Parathyroid adenoma (tissue), 2 donors: ENCODE measurements at regions not wholly inside any gene's neighbourhood (a gene's known extent, or its start where the extent isn't known, plus 50 kb on each side); places are given as distances from the start of the nearest gene placed in this dataset.

Experiments used
- H2AFZ ChIP-seq: fragments of 300-600 bp; sonication (generic); one replicate; pipeline ENCODE4 v1.7.0; 2017; ENCODE audit warnings: antibody characterized with exemption, mild to moderate bottlenecking
- H3K27ac ChIP-seq: fragments of 300-600 bp; sonication (generic); one replicate; pipeline ENCODE4 v1.7.0; 2017
- H3K27me3 ChIP-seq: fragments of 300-600 bp; sonication (generic); one replicate; pipeline ENCODE4 v1.7.0; 2017; ENCODE audit warnings: low read length; ENCODE audit not compliant: control insufficient read depth, insufficient read depth
- H3K36me3 ChIP-seq: fragments of 300-600 bp; sonication (generic); one replicate; pipeline ENCODE4 v1.7.0; 2017; ENCODE audit warnings: low read length; ENCODE audit not compliant: control insufficient read depth, insufficient read depth
- H3K4me1 ChIP-seq: fragments of 300-600 bp; sonication (generic); one replicate; pipeline ENCODE4 v1.7.0; 2017; ENCODE audit warnings: control low read depth
- H3K4me2 ChIP-seq: fragments of 300-600 bp; sonication (generic); one replicate; pipeline ENCODE4 v1.7.0; 2017; ENCODE audit warnings: low read length
- H3K4me3 ChIP-seq: fragments of 300-600 bp; sonication (generic); one replicate; pipeline ENCODE4 v1.7.0; 2017; ENCODE audit warnings: low read depth, low read length
- H3K79me2 ChIP-seq: fragments of 300-600 bp; sonication (generic); one replicate; pipeline ENCODE4 v1.7.0; 2017; ENCODE audit warnings: control low read depth
- H3K9ac ChIP-seq: fragments of 300-600 bp; sonication (generic); one replicate; pipeline ENCODE4 v1.7.0; 2017; ENCODE audit warnings: mild to moderate bottlenecking
- H3K9me3 ChIP-seq: fragments of 300-600 bp; sonication (generic); one replicate; pipeline ENCODE4 v1.7.0; 2017; ENCODE audit warnings: low read length; ENCODE audit not compliant: control insufficient read depth
- CTCF ChIP-seq: fragments of 300-600 bp; sonication (generic); IDR thresholded peaks from one replicate; pipeline ENCODE4 v1.7.0; 2017; ENCODE audit warnings: antibody characterized with exemption, mild to moderate bottlenecking
- donor health status: primary hyperparathyroidism.

GRCh38 chr5:130743092-130743491, 422.0 kb downstream of the HINT1 start:
- no peaks in the 10 kb centered on the region for H3K27me3 ChIP-seq
- no peak overlapping the region for H3K4me2 ChIP-seq
- H3K27ac ChIP-seq: no peak overlapping the region
- no peaks in the 10 kb centered on the region for H3K36me3 ChIP-seq
- H3K4me3 ChIP-seq: no peak overlapping the region
- no peaks in the 10 kb centered on the region for H3K4me1 ChIP-seq
- no peak overlapping the region for H2AFZ ChIP-seq
- no peak for TF ChIP-seq CTCF
- no peaks in the 10 kb centered on the region for H3K9me3 ChIP-seq
- no peak overlapping the region for H3K9ac ChIP-seq
- no peaks in the 10 kb centered on the region for H3K79me2 ChIP-seq

GRCh38 chr5:130740047-130740569, 424.9 kb downstream of the HINT1 start:
- H3K79me2 ChIP-seq: no peaks in the 10 kb centered on the region
- no peak overlapping the region for H2AFZ ChIP-seq
- H3K4me3 ChIP-seq: no peak overlapping the region
- no peaks in the 10 kb centered on the region for H3K27me3 ChIP-seq
- no peaks in the 10 kb centered on the region for H3K9me3 ChIP-seq
- no peak for TF ChIP-seq CTCF
- no peak overlapping the region for H3K27ac ChIP-seq
- H3K36me3 ChIP-seq: no peaks in the 10 kb centered on the region
- H3K4me1 ChIP-seq: no peaks in the 10 kb centered on the region
- no peak overlapping the region for H3K4me2 ChIP-seq
- no peak overlapping the region for H3K9ac ChIP-seq

- Histone ChIP-seq H3K27me3 (no peaks in the 10 kb centered on the region), H3K9me3 (no peaks in the 10 kb centered on the region), H3K36me3 (no peaks in the 10 kb centered on the region), H3K4me3 (no peak overlapping the region), H3K79me2 (no peaks in the 10 kb centered on the region), H3K4me1 (no peaks in the 10 kb centered on the region), H3K27ac (no peak overlapping the region), H3K4me2 (no peak overlapping the region), H3K9ac (no peak overlapping the region), H2AFZ (no peak overlapping the region)
- no peak for TF ChIP-seq CTCF
Measured at GRCh38 chr5:130731839-130732238, 433.2 kb downstream of the HINT1 start.

GRCh38 chr5:130729541-130729940, 435.5 kb downstream of the HINT1 start:
- no peak overlapping the region for H3K27ac ChIP-seq

More at GRCh38 chr5:130729541-130729940, 435.5 kb downstream of the HINT1 start:
- Histone ChIP-seq H3K4me2 (no peak overlapping the region), H3K9me3 (no peaks in the 10 kb centered on the region), H2AFZ (no peak overlapping the region), H3K9ac (no peak overlapping the region), H3K27me3 (no peaks in the 10 kb centered on the region), H3K4me1 (no peaks in the 10 kb centered on the region), H3K36me3 (no peaks in the 10 kb centered on the region), H3K4me3 (no peak overlapping the region), H3K79me2 (no peaks in the 10 kb centered on the region)
- no peak for TF ChIP-seq CTCF
